DMS153 (cell line): ENCODE measurements at regions not wholly inside any gene's neighbourhood (a gene's known extent, or its start where the extent isn't known, plus 50 kb on each side); places are given as distances from the start of the nearest gene placed in this dataset.
"Not testable (repeated sequence)": the region's sequence is repeated elsewhere in the genome, so short reads cannot be mapped to it uniquely, and the experiment has no call there.

ENCODE experiments used
- DNase-seq: peaks from one replicate; lab custom pipeline; 2025; lab: John Stamatoyannopoulos, UW

- no peak for DNase-seq
Observed at GRCh38 chr11:80782135-80782885, 1341.5 kb upstream of the TENM4 start.

GRCh38 chr11:80779905-80780605 is 1339.2 kb upstream of the TENM4 start:
- DNase-seq: no peak

GRCh38 chr11:80778941-80779340 is 1338.1 kb upstream of the TENM4 start:
- no peak for DNase-seq

GRCh38 chr11:80778432-80778831 is 1337.6 kb upstream of the TENM4 start:
- DNase-seq: no peak

GRCh38 chr11:80773919-80774318 is 1333.1 kb upstream of the TENM4 start:
- no peak for DNase-seq

GRCh38 chr11:80771017-80771416 is 1330.2 kb upstream of the TENM4 start:
- no peak for DNase-seq

- DNase-seq: no peak
Observed at GRCh38 chr11:80758787-80759186, 1318.0 kb upstream of the TENM4 start.

GRCh38 chr11:80748207-80748925 is 1307.5 kb upstream of the TENM4 start:
- DNase-seq: no peak

GRCh38 chr11:80746300-80746699 is 1305.5 kb upstream of the TENM4 start:
- DNase-seq: no peak

GRCh38 chr11:80745416-80745815 is 1304.6 kb upstream of the TENM4 start:
- no peak for DNase-seq

- DNase-seq: no peak
Observed at GRCh38 chr11:80733790-80734189, 1293.0 kb upstream of the TENM4 start.

- no peak for DNase-seq
Observed at GRCh38 chr11:80733361-80733760, 1292.5 kb upstream of the TENM4 start.

- DNase-seq: no peak
Observed at GRCh38 chr11:80727315-80727714, 1286.5 kb upstream of the TENM4 start.

GRCh38 chr11:80726236-80726635 is 1285.4 kb upstream of the TENM4 start:
- no peak for DNase-seq

- DNase-seq: no peak
Observed at GRCh38 chr11:80724366-80724765, 1283.5 kb upstream of the TENM4 start.

- no peak for DNase-seq
Observed at GRCh38 chr11:80722629-80723028, 1281.8 kb upstream of the TENM4 start.

- no peak for DNase-seq
Observed at GRCh38 chr11:80720295-80720694, 1279.5 kb upstream of the TENM4 start.

- DNase-seq: no peak
Observed at GRCh38 chr11:80719292-80719646, 1278.4 kb upstream of the TENM4 start.

GRCh38 chr11:80718611-80719291 is 1277.9 kb upstream of the TENM4 start:
- no peak for DNase-seq

- no peak for DNase-seq
Observed at GRCh38 chr11:80702264-80702663, 1261.4 kb upstream of the TENM4 start.

- DNase-seq: no peak
Observed at GRCh38 chr11:80700386-80700785, 1259.6 kb upstream of the TENM4 start.

- not testable (repeated sequence) for DNase-seq
Observed at GRCh38 chr11:80699406-80700177, 1258.8 kb upstream of the TENM4 start.
